ENCODE measurements at regions not wholly inside any gene's neighbourhood (a gene's known extent, or its start where the extent isn't known, plus 50 kb on each side); places are given as distances from the start of the nearest gene placed in this dataset.

- peak; percentile 30 for DNase-seq (ENCODE audit: low spot score)
Measured at GRCh38 chr11:115980337-115981103, 476.3 kb upstream of the CADM1 start.

GRCh38 chr11:115974703-115975102 lies 470.5 kb upstream of the CADM1 start:
- no peak for DNase-seq (ENCODE audit: low spot score)

GRCh38 chr11:115967203-115967602 lies 463.0 kb upstream of the CADM1 start:
- DNase-seq (ENCODE audit: low spot score) = peak; percentile 73

GRCh38 chr11:115965767-115966504 lies 461.7 kb upstream of the CADM1 start:
- no peak for DNase-seq (ENCODE audit: low spot score)

- DNase-seq (ENCODE audit: low spot score) = no peak
Measured at GRCh38 chr11:115964091-115964490, 459.9 kb upstream of the CADM1 start.

GRCh38 chr11:115963156-115963555 lies 458.9 kb upstream of the CADM1 start:
- no peak for DNase-seq (ENCODE audit: low spot score)

GRCh38 chr11:115961159-115962003 lies 457.2 kb upstream of the CADM1 start:
- no peak for DNase-seq (ENCODE audit: low spot score)

- DNase-seq (ENCODE audit: low spot score) = peak; percentile 38
Measured at GRCh38 chr11:115959081-115959486, 454.9 kb upstream of the CADM1 start.

GRCh38 chr11:115958089-115959000 lies 454.1 kb upstream of the CADM1 start:
- no peak for DNase-seq (ENCODE audit: low spot score)

- DNase-seq (ENCODE audit: low spot score) = no peak
Measured at GRCh38 chr11:115955803-115956202, 451.6 kb upstream of the CADM1 start.

GRCh38 chr11:115950660-115951059 lies 446.4 kb upstream of the CADM1 start:
- DNase-seq (ENCODE audit: low spot score) = no peak

- DNase-seq (ENCODE audit: low spot score) = no peak
Measured at GRCh38 chr11:115944596-115944995, 440.4 kb upstream of the CADM1 start.

- DNase-seq (ENCODE audit: low spot score) = no peak
Measured at GRCh38 chr11:115942011-115942410, 437.8 kb upstream of the CADM1 start.

- DNase-seq (ENCODE audit: low spot score) = no peak
Measured at GRCh38 chr11:115941481-115941993, 437.3 kb upstream of the CADM1 start.

GRCh38 chr11:115941044-115941443 lies 436.8 kb upstream of the CADM1 start:
- no peak for DNase-seq (ENCODE audit: low spot score)

GRCh38 chr11:115939731-115940421 lies 435.7 kb upstream of the CADM1 start:
- DNase-seq (ENCODE audit: low spot score) = no peak

GRCh38 chr11:115939104-115939730 lies 435.0 kb upstream of the CADM1 start:
- DNase-seq (ENCODE audit: low spot score) = no peak

GRCh38 chr11:115933564-115933963 lies 429.3 kb upstream of the CADM1 start:
- DNase-seq (ENCODE audit: low spot score) = no peak

GRCh38 chr11:115931548-115932083 lies 427.4 kb upstream of the CADM1 start:
- no peak for DNase-seq (ENCODE audit: low spot score)
